Fibroblast of skin of right quadriceps (primary cell): ENCODE measurements at regions not wholly inside any gene's neighbourhood (a gene's known extent, or its start where the extent isn't known, plus 50 kb on each side); places are given as distances from the start of the nearest gene placed in this dataset.

Source experiments
- DNase-seq: peaks from one replicate; pipeline ENCODE4 v3.0.0-alpha.2; 2013

DNA sequence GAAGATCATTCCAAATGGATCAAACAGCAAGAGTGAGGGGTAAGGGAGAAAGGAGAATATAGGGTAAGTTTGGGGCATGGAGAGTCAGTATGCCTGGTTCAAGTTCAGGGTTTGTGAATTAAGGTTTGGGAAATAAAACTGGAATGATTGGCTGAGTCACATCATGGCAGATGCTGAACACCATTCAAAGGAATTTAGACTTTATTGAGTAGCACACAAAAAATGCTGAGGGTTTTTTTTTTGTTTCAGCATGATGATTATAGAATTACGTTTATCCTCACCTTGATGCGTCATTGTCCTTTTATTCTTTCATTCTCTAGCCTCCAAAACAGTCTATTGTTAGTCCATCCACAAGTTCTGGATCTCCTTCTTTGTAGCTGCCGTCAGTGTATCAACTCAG, 220.0 kb upstream of the UMPS start:
- peak; percentile 67 for DNase-seq

DNA sequence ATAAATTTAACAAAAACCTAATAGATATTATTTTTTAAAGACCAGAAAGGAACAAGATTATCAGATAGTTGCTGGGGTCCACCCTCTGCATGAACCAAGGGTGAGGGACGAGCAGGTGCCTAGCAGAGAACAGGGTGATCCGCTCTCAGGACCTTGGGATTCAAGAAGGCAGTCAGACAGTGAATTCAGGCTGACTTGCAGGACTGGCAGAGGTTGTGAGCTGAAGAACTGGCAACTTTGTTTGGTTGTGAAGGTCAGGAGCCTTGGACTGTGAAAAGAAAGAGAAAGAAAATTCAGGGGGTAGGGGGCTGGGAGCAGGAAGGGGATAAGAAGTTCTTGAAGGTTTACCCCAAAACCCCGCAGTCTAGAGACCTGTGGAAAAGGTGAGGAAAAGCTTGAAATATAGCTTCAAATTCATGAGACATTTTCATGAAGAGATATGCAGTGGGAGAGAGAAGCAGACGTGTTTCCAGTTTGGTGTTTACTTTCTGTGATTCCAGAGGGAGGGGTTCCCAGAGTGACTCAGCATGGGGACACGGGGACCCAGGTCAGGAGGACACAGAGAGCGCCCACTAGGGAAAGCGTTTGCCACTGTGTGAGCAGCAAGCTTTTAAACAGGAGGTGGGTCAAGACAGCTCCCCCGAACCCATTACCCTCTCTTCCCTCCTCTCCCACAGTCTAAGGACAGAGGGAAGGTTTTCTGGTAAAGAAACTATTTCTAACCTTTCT, 217.2 kb upstream of the UMPS start:
- no peak for DNase-seq

DNA sequence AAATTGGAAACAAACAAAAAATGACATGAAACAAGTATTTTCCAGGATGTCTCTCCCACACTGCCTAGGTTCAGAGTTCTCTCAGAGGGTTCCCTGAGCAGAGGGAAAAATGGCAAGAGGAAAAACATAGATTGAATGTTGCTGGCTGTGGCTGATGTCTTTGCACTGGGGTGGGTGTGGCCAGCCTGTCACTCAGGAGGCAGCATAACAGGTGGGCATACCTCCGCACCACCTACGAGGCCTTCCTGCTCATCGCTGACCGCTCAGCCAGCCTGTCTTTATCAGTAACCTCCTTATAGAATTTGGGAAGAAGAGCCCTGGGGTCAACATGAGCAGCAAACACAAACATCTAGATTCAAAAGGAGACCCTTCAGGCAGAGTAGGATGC, 216.6 kb upstream of the UMPS start:
- DNase-seq: no peak

DNA sequence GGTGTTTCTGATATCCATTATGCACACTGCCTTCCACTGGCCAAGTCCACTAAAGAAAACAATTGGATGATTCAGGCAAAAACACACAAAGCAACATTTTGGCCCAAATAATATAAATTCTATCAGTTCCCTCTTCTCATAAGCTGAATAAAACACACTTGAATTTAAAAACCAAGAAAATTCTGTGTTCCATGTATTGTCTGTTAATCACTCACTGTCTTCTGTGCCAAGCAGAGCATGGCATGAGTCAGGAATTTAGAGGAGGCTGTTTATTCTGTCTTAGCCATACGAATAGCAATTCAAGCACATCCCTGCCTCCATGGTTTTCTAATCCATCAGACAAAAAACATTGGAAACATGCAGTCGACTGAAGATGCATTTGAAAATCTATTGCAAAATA, 215.6 kb upstream of the UMPS start:
- DNase-seq: no peak

DNA sequence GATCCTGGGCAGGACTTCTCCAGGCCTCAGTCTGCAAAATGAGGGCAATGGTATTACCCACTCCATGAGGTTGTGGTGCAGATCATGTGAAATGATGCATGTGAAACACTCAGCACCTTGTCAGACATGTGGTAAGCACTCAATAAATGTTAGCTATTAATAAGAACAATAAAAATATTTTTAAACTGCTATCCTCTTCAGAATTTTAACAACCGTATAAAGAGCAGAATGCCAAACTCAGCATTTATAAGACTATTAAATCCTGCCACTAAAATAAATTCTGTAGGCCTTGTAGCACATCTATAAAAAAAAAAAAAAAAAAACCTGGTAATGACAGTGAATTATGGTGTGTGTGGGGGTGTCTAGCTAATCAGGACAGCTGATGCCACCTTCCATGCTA, 213.9 kb upstream of the UMPS start:
- DNase-seq: no peak

DNA sequence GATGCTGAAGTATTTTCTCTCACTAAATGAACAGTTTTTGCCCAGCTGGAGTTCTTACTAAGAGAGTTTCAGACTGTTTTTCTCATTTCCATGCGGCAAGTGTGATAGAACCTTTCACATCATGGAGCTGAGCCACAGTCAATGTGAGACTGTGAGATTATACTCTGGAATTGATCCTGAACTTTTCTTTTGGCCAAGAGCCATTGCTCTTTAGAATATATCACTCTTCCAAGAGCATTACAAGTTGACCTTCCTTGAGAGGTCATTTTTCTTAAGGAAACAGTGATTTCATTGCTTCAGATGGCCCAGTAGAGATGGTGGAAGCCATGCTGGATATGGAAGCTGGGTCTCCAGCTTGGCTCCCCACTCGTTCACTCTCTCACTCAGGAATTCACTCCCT, 212.9 kb upstream of the UMPS start:
- no peak for DNase-seq

DNA sequence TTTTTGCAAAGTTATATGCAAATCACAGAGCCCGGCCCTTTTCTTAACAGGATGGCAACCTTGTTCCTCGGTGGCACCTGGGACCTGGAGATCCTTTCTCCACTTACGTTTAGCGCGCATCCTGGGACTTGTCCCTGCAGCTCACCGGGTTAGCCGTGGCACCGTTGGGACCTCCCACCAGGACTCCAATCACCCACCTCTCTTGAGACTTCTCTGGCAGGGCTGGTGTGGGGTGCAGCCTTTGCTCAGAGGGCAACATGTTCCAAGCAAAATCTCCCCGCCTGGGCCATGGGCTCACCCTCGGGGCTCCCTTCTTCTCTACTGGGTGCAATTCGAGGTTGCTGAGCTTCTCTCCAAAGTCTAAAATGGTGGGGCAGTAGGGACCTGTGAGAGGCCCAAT, 211.9 kb upstream of the UMPS start:
- no peak for DNase-seq

DNA sequence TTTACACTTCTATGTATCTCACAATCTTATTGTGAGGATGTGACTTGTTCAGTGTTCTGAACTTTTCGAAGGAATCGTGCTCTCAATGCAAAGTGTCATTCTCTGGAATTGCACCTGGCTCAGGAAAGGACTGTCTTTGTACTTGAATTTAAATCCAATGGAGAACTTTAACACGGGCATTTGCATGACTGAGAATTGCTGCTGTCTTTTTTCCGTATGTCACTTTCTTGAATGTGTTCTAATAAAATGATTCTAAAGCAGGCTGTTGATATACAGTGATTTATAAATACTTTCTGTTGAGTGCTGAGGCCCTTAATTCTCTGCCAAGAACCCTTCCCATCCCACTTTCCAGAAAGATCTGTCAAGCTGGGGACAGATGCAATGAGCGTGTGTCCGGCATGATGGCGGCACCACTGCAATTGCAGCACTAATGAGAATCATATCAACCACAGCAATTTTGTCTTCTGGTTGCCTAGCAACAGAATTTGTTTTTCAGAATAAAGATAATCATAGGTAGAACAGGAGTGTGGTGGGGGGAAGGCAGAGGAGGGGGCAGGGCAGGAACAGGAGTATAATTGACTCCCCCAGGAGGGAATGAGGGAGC, 210.6 kb upstream of the UMPS start:
- no peak for DNase-seq

DNA sequence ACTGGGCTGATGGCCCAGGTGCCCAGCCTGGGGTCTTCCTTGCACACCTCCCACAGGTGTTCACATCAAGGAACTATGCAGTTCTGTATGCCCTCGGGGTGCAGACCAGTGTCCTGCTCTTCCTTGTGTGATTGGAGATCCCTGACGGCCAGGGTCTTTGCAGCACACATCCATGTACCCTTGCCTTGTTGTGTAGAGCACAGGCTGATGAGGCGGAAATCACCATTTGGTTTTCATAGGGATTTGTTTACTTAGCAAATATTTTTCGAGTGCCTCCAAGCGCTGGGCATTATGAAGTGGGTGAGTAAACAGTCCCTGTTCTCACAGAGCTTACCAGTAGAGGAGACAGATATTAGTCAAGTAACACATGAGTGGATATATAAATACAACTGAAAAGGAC, 209.3 kb upstream of the UMPS start:
- no peak for DNase-seq

DNA sequence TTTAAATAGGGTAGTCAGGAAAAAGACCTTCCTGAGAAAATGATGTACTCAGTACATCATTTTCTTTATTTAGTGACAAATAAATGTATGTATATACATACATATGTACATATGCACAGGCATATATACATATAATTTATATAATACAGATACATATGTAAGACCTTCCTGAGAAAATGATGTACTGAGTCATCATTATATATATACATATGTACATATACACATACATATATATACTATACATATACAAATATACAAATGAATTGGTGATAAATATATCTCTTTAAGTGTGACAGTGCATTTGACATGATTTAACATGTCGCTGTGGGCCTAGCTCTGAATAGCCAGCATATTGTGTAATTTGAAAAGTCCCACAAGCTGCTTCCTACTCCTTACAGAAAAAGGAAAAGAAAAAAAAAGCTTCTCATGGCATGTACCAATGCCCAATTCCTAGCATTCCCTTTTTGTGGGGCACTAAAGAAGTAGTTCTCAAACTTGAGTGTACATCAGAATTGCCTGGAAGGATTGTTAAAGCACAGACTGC, 208.1 kb upstream of the UMPS start:
- no peak for DNase-seq

DNA sequence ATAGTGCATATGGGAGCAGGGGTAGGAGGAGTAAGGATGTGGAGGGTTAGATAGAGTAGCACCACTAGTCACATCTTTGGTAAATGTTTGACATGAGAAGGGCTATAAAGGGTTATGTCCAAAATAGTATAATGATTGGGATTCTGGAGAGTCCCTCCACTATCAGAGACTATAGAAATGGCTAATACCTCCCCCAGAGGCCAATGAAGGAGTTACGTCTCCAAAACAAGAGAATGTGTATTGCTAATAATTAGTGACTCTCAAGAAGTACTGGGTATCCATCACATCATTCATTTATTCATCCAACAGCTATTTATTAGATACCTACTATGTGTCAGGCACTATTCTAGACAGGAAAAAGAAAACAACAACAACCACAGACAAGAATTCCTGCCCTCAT, 203.7 kb upstream of the UMPS start:
- no peak for DNase-seq

DNA sequence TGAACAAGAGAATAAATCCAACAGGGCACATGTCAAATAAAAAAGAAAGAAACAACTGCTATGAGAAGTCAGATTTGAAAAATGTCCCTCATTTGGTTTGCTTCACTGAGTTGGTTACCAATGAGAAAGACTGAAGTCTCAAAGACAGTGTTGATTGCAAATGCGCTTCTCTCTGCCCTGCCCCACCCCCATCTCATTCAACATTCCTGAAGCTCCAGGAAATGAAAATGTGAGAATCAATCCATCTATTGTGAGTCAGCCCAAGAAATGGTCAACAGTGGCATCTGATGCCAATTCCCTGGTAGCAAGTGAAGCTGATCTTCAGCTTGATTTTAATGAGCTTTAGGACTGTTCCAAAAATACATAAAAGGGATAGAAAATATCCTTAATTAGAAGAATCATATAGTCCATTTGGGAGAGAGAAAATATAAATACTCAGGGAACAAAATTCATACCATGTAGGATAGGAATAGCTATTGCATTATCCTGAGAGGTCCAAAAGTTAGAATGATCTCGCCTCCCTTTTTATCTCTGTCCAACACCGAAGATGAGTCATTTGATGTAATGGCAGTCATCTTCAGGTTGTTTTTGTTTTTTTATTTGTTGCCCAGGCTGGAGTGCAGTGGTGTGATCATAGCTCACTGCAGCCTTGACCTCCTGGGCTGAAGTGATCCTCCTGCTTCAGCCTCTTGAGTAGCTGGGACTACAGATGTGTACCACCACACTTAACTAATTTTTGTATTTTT, 200.3 kb upstream of the UMPS start:
- peak; percentile 37 for DNase-seq

DNA sequence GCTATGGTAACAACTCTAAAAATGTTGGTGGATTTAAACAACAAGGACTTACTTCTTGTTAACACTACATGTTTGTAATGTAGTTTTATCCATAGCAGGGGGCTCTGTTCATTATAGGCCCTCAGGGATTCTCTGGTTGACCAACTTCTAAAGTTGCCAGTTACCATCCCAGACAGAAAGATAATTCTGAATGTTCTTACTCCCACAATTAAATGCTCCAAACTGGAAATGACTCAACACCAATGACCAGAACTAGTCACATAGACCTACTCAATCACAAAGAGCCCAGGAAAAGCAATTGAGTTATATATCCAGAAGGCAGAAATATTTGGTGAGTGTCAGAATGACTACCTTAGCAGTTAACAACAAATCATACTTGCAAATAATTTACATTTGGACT, 199.3 kb upstream of the UMPS start:
- no peak for DNase-seq

DNA sequence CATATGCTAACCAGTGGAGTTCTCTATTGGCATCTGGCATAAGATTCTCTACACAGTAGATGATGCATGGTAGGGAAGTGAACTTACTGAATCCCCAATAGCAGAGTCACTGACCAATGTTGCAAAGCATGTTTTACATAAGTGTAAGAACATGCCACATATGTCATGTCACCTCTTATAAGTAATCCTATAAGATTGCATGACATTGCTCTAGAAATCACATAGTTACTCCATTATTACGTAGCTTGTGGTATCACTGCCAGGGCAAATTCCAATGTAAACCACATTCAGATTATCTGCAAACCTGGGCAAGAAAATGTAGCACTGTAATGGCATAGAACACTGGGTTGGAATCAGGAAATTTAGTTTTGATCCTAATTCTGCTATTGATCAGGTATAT, 198.2 kb upstream of the UMPS start:
- DNase-seq: peak; percentile 53

DNA sequence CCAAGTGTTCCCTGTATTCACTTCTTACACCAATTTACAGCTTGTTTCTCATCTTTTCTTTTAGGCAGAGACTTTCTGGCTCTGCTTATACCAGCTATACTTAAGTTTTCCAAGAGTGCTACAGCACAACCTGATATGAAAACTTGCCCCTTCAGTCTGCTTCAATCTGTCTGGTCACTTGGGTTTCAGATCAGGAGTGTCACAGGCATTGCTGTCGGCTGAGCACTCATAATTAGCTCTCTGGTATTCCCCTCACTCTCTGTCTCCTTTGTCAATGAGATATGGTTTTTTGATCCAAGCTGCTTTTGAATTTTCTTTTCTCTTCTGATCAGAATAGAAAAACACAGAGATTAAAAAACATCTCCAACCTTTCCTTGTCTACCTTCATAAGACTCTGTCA, 194.9 kb upstream of the UMPS start:
- DNase-seq: no peak

DNA sequence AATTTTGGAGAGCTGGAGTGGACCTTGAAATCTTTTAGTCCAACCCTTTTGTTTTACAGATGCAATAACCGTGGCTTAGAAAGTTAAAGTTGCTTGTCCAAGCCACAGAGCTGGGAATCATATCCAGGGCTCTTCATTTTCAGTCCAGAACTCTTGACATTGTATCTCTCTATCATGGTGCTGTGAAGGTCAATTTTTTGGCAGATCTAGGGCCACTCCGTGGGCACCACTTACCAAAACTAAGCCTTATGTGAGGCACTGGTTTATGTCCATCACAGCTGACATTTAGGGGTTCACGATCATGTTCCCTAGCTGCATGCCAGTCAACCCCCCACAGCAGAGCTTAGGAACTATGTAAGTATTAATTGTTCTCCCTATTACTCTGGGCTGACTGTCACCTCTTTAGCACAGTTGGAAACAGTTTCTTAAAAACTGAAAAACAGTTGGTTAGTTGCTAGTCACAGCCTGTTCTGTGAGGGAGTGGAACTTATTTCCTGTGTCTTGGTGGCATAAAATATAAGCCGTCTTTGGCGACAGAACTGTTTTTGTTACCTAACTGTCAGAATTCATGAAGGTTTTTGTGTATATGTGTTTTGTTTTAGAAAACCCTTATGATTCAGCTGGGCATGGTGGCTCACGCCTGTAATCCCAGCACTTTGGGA, 189.6 kb upstream of the UMPS start:
- no peak for DNase-seq

DNA sequence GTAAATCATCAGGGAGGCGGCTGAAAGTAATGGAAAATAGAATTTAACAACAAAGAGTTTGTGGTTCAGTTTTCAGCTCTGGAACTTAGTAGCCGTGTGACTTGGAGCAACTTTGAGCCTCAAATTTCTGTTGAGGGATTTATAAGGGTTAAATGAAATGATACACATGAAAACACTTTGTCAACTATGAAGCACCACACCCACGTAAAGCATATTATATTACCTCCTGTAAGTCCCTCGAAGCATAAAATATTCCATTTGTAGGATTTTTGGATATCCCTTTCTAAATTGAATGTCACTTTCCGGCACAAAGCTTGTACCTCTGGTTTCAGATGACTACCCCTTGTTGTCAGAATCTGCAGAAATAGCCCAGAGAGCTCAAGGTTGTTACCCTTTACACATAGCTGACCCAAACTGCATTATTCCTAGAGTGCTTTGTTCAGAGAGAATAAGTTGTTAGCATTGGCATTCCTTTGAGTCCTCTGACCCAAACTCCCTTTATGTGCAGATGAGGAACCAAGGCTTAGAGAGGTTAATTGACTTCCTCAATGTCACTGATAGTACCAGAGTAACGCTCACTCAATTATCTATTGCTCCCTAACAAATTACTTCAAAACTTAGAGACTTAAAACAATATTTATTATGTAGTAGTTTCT, 187.9 kb upstream of the UMPS start:
- no peak for DNase-seq

DNA sequence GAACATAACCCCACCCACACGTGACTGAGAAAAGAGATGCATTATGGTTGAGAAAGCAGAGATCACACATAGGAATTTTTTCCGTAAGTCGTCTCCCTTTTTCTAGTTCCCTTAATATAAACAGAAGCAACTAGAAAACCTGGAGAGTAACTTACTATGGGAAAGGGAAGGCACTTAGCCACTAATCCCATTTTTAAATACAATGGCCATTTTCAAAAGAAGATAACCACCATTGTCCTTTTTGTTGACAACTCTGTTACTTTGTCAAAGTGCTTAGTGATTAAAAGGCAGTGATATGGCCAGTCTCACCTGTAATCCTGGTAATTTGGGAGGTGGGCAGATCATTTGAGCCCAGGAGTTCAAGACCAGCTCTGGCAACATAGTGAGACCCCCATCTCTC, 184.4 kb upstream of the UMPS start:
- DNase-seq: no peak

DNA sequence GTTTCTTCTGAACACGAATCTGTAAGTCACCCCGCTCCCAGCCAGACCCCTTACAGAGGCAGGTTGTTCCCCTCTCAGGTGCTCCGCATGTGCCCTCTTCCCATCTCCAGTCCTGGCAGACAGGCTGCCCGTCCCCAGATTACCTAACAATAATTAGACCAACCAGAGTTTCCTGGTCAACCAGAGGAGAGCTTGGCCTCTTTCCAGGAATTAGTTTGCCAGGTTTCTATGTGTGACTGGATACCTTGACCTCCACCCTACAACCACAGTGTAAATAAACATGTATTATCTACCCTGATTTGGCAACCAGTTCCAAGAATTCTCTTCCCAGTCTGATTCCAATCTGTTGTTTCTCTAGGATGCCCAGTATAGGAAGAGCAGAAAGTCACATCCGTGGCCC, 178.0 kb upstream of the UMPS start:
- no peak for DNase-seq

DNA sequence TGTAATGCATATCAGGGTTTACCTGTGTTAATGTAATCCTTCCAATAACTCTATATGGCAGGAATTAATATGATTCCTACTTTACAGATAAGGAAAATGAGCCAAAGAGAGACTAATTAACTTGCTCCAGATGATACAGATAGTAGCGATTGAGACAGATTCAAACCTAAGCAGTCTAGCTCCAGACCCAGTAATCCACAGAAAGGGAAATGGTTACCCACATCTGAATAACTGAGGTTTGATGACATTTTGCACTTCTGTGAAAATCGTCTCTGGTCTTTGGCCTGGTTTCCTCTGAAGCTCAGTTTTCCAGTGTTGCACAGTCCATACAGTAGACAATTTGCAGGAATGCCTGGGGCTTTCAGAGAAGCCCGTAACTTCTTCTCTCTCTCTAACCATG, 177.1 kb upstream of the UMPS start:
- no peak for DNase-seq

DNA sequence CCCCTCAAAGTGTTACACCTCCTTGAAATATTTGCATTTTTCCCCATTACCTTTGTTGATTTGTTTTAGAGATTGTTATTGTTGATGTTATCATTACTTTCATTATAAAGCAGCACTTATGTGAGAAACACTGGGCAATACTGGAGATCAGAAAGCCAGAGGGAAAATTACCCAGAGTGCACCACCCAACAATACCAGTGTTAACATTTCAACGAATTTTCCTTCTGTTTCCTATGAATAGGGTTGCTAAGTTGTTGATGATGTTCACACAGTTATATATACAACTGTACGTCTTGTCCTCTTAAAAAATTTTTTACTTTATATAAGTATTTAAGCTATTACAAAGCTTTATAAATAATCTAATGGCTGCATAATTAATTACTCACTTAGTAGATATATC, 173.6 kb upstream of the UMPS start:
- no peak for DNase-seq

DNA sequence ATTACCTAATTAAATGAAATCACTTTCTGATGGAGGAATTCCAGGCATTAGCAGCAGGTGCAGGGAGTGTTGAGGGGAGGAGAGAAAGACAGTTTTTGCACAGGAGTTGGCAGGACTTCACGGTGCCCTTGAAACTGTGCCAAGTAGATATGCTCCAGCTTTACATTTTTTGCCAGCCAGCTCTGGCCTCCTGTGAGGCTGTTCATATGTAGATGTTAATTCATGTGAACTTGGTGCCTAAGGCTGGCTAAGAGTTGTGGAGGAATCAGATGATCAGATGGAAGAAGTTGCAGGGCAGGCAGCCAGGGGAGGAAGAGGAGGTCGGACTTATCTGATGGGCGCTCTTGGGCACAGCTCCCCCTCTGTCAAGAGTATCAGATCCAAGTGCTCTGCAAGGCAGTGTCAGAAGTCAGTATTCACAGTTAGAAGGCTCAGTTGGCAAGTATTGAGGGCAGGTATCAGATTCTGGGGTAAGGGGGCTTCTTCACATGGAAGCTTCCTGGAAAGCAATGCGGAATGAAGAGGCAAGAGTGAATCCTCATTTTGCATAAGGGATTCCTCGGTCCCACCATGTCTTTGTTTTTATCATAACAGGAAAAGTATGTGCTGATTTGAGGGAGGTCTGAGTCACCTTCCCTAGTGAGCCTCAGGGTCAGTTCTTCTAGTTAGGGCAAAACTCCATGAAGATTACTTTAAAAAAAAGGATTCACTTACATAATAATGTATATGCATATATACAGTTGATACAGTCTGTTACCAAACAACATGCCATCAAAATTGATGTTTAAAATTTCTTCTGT, 172.6 kb upstream of the UMPS start:
- DNase-seq: peak; percentile 72
